NB4 (cell line): ENCODE measurements at regions not wholly inside any gene's neighbourhood (a gene's known extent, or its start where the extent isn't known, plus 50 kb on each side); places are given as distances from the start of the nearest gene placed in this dataset.

Experiments
- DNase-seq: peaks from one replicate; pipeline ENCODE4 v3.0.0; 2010; ENCODE audit warnings: low read depth
- H3K4me3 ChIP-seq: one replicate; pipeline ENCODE4 v1.5.1; 2011; ENCODE audit warnings: mild to moderate bottlenecking, low read depth, low read length, moderate library complexity
- MYC ChIP-seq: IDR thresholded peaks from 2 replicates; pipeline ENCODE4 v1.6.1; 2011; ENCODE audit warnings: low read depth, low read length
- POLR2A ChIP-seq: IDR thresholded peaks from 2 replicates; pipeline ENCODE4 v1.6.1; 2011; ENCODE audit warnings: mild to moderate bottlenecking; ENCODE audit not compliant: insufficient read length; ENCODE audit errors: extremely low read depth
- TF ChIP-seq, protein P1 (sequence below): IDR thresholded peaks from one replicate; pipeline ENCODE4 v1.5.1; 2012; ENCODE audit warnings: low read depth, low read length
- TF ChIP-seq, protein P2 (sequence below): IDR thresholded peaks from 2 replicates; pipeline ENCODE4 v1.6.1; 2011; ENCODE audit warnings: low read depth, low read length

- DNase-seq = no peak
- TF ChIP-seq, protein P1, sequence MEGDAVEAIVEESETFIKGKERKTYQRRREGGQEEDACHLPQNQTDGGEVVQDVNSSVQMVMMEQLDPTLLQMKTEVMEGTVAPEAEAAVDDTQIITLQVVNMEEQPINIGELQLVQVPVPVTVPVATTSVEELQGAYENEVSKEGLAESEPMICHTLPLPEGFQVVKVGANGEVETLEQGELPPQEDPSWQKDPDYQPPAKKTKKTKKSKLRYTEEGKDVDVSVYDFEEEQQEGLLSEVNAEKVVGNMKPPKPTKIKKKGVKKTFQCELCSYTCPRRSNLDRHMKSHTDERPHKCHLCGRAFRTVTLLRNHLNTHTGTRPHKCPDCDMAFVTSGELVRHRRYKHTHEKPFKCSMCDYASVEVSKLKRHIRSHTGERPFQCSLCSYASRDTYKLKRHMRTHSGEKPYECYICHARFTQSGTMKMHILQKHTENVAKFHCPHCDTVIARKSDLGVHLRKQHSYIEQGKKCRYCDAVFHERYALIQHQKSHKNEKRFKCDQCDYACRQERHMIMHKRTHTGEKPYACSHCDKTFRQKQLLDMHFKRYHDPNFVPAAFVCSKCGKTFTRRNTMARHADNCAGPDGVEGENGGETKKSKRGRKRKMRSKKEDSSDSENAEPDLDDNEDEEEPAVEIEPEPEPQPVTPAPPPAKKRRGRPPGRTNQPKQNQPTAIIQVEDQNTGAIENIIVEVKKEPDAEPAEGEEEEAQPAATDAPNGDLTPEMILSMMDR = no peak
- TF ChIP-seq, protein P2, sequence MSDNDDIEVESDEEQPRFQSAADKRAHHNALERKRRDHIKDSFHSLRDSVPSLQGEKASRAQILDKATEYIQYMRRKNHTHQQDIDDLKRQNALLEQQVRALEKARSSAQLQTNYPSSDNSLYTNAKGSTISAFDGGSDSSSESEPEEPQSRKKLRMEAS = no peak
- TF ChIP-seq POLR2A (no peak), MYC (no peak)
Measured at GRCh38 chr2:82913566-82913965, 1545.5 kb downstream of the SUCLG1 start.

DNA sequence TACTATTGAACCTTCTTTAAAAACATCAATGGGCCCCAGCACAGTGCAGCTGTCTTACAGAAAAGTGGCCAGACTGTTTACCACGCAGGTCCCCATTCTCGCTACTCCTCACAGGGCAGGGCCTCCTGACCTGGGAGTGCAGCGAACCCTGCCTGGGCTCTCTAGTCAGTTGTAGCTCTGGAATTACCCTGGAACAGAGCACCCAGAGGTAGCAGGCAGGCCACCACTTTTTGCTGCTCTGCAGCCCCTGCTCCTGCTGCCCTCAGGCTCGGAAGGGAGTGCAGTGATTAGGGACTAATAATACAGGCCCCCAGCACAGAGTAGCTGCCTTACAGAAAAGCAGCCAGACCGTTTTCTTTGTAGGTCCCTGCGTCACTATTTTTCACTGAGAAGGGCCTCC is 1563.0 kb downstream of the SUCLG1 start:
- DNase-seq = no peak
- TF ChIP-seq MYC (no peak), POLR2A (no peak)
- TF ChIP-seq, protein P2 = no peak
- TF ChIP-seq, protein P1 = no peak
- H3K4me3 ChIP-seq = no peak overlapping the region

More at GRCh38 chr2:82913566-82913965, 1545.5 kb downstream of the SUCLG1 start:
- no peak overlapping the region for H3K4me3 ChIP-seq

DNA sequence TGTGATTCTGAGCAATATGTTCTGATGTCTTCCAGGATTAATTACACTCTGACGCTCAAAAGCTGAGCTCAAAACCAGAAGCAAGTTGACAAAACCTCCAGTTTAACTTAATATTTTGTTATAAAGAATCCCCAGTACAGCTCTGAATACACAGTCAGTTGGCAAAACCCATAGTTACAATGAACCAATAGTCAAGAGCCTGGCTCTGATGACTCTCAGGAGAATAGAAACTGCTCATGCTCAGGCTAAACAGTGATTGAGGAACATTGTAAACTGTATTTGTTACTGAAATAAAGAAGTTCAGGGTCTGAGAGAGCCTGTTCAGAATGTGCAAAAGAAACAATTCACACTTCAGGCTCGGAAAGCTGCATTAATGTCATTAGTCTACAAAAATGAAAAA is 1565.9 kb downstream of the SUCLG1 start:
- H3K4me3 ChIP-seq = no peak overlapping the region
- no peak for TF ChIP-seq POLR2A
- no peak for TF ChIP-seq MYC
- TF ChIP-seq, protein P2 = no peak
- TF ChIP-seq, protein P1 = no peak
- DNase-seq = no peak

DNA sequence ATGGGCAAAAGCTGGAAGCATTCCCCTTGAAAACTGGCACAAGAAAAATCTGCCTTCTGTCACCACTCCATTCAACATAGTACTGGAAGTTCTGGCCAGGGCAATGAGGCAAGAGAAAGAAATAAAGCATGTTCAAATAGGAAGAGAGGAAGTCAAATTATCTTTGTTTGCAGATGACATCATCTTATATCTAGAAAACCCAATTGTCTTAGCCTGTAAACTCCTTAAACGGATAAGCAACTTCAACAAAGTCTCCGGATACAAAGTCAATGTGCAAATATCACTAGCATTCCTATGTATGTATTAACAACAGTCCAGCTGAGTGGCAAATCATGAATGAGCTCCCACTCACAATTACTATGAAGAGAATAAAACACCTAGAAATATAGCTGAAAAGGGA is 1579.3 kb downstream of the SUCLG1 start:
- no peak for DNase-seq
- no peak overlapping the region for H3K4me3 ChIP-seq
- TF ChIP-seq, protein P2 = no peak
- TF ChIP-seq, protein P1 = no peak
- TF ChIP-seq MYC (no peak), POLR2A (no peak)

DNA sequence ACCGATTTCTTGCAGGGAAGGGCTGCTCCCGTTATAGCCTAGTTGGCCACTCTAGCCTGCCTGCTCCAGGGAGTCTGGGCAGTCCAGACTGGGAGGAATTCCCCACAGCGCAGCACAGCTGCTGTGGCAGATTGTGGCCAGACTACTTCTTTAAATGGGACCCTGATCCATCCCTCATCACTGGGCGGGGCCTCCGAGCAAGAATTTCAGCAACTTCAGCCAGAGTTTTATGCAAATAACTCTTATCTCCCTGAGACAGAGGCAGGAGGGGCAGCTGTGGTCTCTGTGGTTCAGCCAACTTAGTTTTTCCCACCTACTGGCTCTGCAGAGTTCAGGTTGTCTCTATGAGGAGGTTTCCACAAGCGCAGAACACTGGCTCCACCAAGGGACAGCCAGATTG is 1583.2 kb downstream of the SUCLG1 start:
- no peak for DNase-seq
- TF ChIP-seq, protein P1 = no peak
- no peak overlapping the region for H3K4me3 ChIP-seq

DNA sequence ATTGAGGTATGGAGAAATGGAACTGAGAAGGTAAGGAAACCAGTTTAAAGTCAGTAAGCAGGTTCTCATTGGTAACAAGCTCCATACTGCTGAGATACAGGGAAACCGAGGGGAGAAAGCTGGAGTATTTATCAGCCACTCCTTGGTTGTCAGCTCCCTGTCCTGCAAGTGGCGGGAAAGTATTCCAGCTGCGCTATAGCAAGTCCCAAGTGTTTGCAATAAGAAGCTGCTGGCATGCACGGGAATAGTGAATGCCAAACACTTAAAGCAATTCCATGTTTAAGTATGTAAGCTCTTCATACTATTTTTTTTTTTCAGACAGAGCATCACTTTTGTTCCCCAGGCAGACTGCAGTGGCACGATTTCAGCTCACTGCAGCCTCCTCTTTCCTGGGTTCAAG is 1601.1 kb downstream of the SUCLG1 start:
- TF ChIP-seq POLR2A (no peak), MYC (no peak)
- TF ChIP-seq, protein P1 = no peak
- TF ChIP-seq, protein P2 = no peak
- no peak for DNase-seq
- no peak overlapping the region for H3K4me3 ChIP-seq
